Gastrocnemius medialis (tissue), 4 donors: ENCODE measurements at regions not wholly inside any gene's neighbourhood (a gene's known extent, or its start where the extent isn't known, plus 50 kb on each side); places are given as distances from the start of the nearest gene placed in this dataset.

Experiments used
- CTCF ChIP-seq, 5 experiments: fragments of 450-650 bp in 3 of 5; fragments of 200-600 bp in 2 of 5; sonication (generic) in 2 of 5; IDR thresholded peaks in 4 of 5; conservative IDR thresholded peaks in 1 of 5; 1 replicate in 4 of 5; 2 replicates in 1 of 5; pipeline ENCODE4 v1.5.1; 2016 to 2019; ENCODE audit warnings: antibody characterized with exemption in 5 of 5, mild to moderate bottlenecking in 3 of 5, moderate library complexity in 3 of 5
- POLR2A ChIP-seq, 2 donors: fragments of 450-650 bp; IDR thresholded peaks; one replicate each; pipeline ENCODE4 v1.6.1; 2017; ENCODE audit warnings: antibody characterized with exemption in 2 of 2, mild to moderate bottlenecking in 2 of 2, moderate library complexity in 2 of 2

- peak; percentile 8 to 81 (median 57) for TF ChIP-seq CTCF (IDR thresholded peaks at IDR 0.05 in 4 of 5, conservative IDR thresholded peaks at IDR 0.05 in 1 of 5)
- TF ChIP-seq POLR2A (IDR thresholded peaks at IDR 0.05), result no peak
Observed at GRCh38 chr20:2206957-2207769, 88.6 kb upstream of the TGM3 start.
